K562 (cell line): ENCODE measurements at regions not wholly inside any gene's neighbourhood (a gene's known extent, or its start where the extent isn't known, plus 50 kb on each side); places are given as distances from the start of the nearest gene placed in this dataset.

Experiments used
- ATAC-seq: fragments of 200-7000 bp; cut with Tn5 transposase; 3 replicates; pipeline ENCODE4 v1.9.1; 2020; ENCODE audit warnings: moderate library complexity
- BruUV-seq: library from RNA; stranded (reverse); fragments of 400-500 nt; replicated peaks from 2 replicates; lab custom pipeline; 2021; lab: Mats Ljungman, UMichigan
- CTCF ChIA-PET: fragments of 300-600 bp; formaldehyde crosslinking; extraction: SDS; loops from one replicate; lab custom pipeline; 2021; ENCODE audit warnings: low intra/inter-chr PET ratio; lab: Yijun Ruan, JAX
- POLR2A ChIA-PET: fragments of 300-600, 350-650 bp; sonication (Branson Sonifier 250); formaldehyde crosslinking; extraction: SDS; loops from one replicate; lab custom pipeline; 2021; ENCODE audit warnings: antibody characterized with exemption, inconsistent platforms; lab: Yijun Ruan, JAX
- DNase-seq, 4 experiments: peaks; one replicate each; pipeline versions ENCODE4 v3.0.0 to v3.0.0-alpha.2; 2011 to 2018; ENCODE audit warnings: low spot score in 3 of 4, mixed read lengths in 3 of 4; ENCODE audit errors: extremely low read depth in 1 of 4
- FAIRE-seq: peaks from 2 replicates; lab custom pipeline; 2011; peaks lifted over from hg19 to GRCh38; lab: Jason Lieb, UNC
- H2AFZ ChIP-seq: 2 replicates; pipeline ENCODE4 v1.6.0; 2011; ENCODE audit warnings: low read depth, low read length, control low read depth, inconsistent platforms
- H3K27ac ChIP-seq: fragments of 200-600 bp; 3 replicates; pipeline ENCODE4 v1.8.0; 2011; ENCODE audit warnings: low read depth, mild to moderate bottlenecking, control low read depth, inconsistent platforms, low read length, moderate library complexity, mixed read lengths; ENCODE audit errors: extremely low read depth
- H3K27me3 ChIP-seq, 2 experiments: fragments of 300-600 bp in 1 of 2; 2 replicates in 1 of 2; 3 replicates in 1 of 2; pipeline versions ENCODE4 v1.6.0 to v1.8.0; 2011; ENCODE audit warnings: inconsistent platforms in 2 of 2, low read length in 2 of 2, mild to moderate bottlenecking in 1 of 2, mixed read lengths in 1 of 2, moderate library complexity in 1 of 2; ENCODE audit not compliant: control insufficient read depth in 2 of 2, insufficient read depth in 2 of 2
- H3K36me3 ChIP-seq: fragments of 300-600 bp; 3 replicates; pipeline ENCODE4 v1.8.0; 2011; ENCODE audit warnings: mild to moderate bottlenecking, low read length, inconsistent platforms; ENCODE audit not compliant: control insufficient read depth, insufficient read depth
- H3K4me1 ChIP-seq, 2 experiments: fragments of 200-600 bp in 1 of 2; replicated peaks in 1 of 2; 2 replicates in 1 of 2; 3 replicates in 1 of 2; pipeline versions ENCODE4 v1.5.1 to v1.8.0; 2011; ENCODE audit warnings: inconsistent platforms in 2 of 2, low read length in 2 of 2, mild to moderate bottlenecking in 1 of 2, mixed read lengths in 1 of 2, moderate library complexity in 1 of 2; ENCODE audit not compliant: control insufficient read depth in 2 of 2, insufficient read depth in 2 of 2
- H3K4me2 ChIP-seq: 2 replicates; pipeline ENCODE4 v1.6.1; 2011; ENCODE audit warnings: low read length, control low read depth, inconsistent platforms, mixed read lengths; ENCODE audit not compliant: insufficient read depth
- H3K4me3 ChIP-seq: fragments of 200-600 bp; sonication (generic), shearing (Covaris generic); 2 replicates; pipeline ENCODE4 v1.5.1; 2016; ENCODE audit warnings: control low read depth, inconsistent platforms
- H3K79me2 ChIP-seq: fragments of 200-600 bp; 3 replicates; pipeline ENCODE4 v1.8.0; 2011; ENCODE audit warnings: low read length, inconsistent platforms; ENCODE audit not compliant: control insufficient read depth, insufficient read depth
- H3K9ac ChIP-seq, 2 experiments: 2 replicates each; pipeline versions ENCODE4 v1.6.0 to v1.6.1; 2011; ENCODE audit warnings: low read depth in 2 of 2, low read length in 2 of 2, control low read depth in 1 of 2, inconsistent platforms in 1 of 2, mild to moderate bottlenecking in 1 of 2, mixed read lengths in 1 of 2; ENCODE audit not compliant: insufficient read depth in 1 of 2
- H3K9me1 ChIP-seq: one replicate; pipeline ENCODE4 v1.6.0; 2011; ENCODE audit warnings: inconsistent platforms, mild to moderate bottlenecking, low read length, moderate library complexity; ENCODE audit not compliant: control insufficient read depth, insufficient read depth
- H3K9me3 ChIP-seq: replicated peaks from 2 replicates; pipeline ENCODE4 v1.5.1; 2011; ENCODE audit warnings: low read depth, low read length, inconsistent platforms; ENCODE audit not compliant: control insufficient read depth, insufficient read depth
- H4K20me1 ChIP-seq: replicated peaks from 2 replicates; pipeline ENCODE4 v1.6.1; 2011; ENCODE audit warnings: low read length, inconsistent platforms, mixed read lengths; ENCODE audit not compliant: control insufficient read depth, insufficient read depth
- BCL6 ChIP-seq: fragments of 250-450 bp; sonication (Bioruptor Pico); IDR thresholded peaks from 2 replicates; pipeline ENCODE4 v1.4.0; 2020
- CHD4 ChIP-seq: fragments of 200-600 bp; sonication (generic); IDR thresholded peaks from 3 replicates; pipeline ENCODE4 v1.6.1; 2012; ENCODE audit warnings: low read depth, mild to moderate bottlenecking, mixed read lengths, low read length, inconsistent platforms; ENCODE audit not compliant: insufficient read depth, insufficient replicate concordance, poor library complexity, severe bottlenecking
- YY1 ChIP-seq, 3 experiments: IDR thresholded peaks; 2 replicates each; pipeline ENCODE4 v1.6.1; 2011; ENCODE audit warnings: low read length in 2 of 3, mild to moderate bottlenecking in 2 of 3, moderate library complexity in 2 of 3, borderline replicate concordance in 1 of 3, control low read depth in 1 of 3, low read depth in 1 of 3; ENCODE audit not compliant: insufficient read depth in 3 of 3, insufficient replicate concordance in 2 of 3, control insufficient read depth in 1 of 3, insufficient read length in 1 of 3; ENCODE audit errors: extremely low read depth in 1 of 3
- ZNF609 ChIP-seq: sonication (generic); formaldehyde crosslinking; IDR thresholded peaks from 2 replicates; pipeline ENCODE4 v1.8.1; 2023; ENCODE audit warnings: missing genetic modification reagents, mild to moderate bottlenecking, borderline replicate concordance
- WGBS: fragments of 100-300 bp; shearing (Covaris generic); methylation state at CpG from one replicate; pipeline ENCODE4 v1.1.6; 2016; ENCODE audit warnings: low coverage, mixed read lengths; ENCODE audit not compliant: insufficient coverage; ENCODE audit errors: missing lambda C conversion rate; 5-methylcytosine and 5-hydroxymethylcytosine counted together
- in situ Hi-C: fragments of 300-500 bp; cut with MboI; formaldehyde crosslinking; loops from 4 replicates; pipeline ENCODE4 v1.15.0; 2018; ENCODE audit warnings: inconsistent platforms, mixed read lengths
- intact Hi-C: fragments of 100-400 bp; cut with micrococcal nuclease; formaldehyde crosslinking; loops from 2 replicates; pipeline ENCODE4 v1.14.2; 2022

GRCh38 chr6:21871831-21872230, 278.3 kb downstream of the SOX4 start (continued):
- TF ChIP-seq ZNF609: no peak
- no peak for TF ChIP-seq YY1 (IDR thresholded peaks at IDR 0.05; ENCODE audit: borderline replicate concordance in 1 of 3, control insufficient read depth in 1 of 3, extremely low read depth in 1 of 3, insufficient read depth in 3 of 3, insufficient read length in 1 of 3, insufficient replicate concordance in 2 of 3, low read depth in 1 of 3, low read length in 2 of 3)
- TF ChIP-seq BCL6: no peak

DNA sequence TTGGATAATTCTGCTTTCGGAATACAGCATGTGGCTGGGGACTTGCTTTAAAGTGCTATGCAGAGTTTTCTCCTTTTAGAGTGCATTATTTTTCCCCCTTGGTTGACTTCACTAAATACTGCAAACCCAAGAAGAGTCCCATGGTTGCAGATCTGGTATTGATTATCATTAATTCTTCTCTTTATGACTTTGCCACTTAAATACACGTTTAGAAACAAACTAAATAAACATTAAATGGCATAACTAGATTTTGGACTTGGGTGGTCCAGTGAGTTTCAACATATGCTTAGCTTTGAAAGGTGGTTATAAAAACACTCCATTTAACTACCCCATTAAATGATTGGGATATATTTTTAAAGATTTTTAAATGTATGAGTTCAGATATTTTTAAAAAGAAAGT, 279.2 kb downstream of the SOX4 start:
- ChIA-PET CTCF (no interaction called here), POLR2A (interaction anchor here (0.5 to 2.0 kb wide), 2 partner anchors 9 to 24 kb away, joined by 3 to 6 read pairs; no protein-coding TSS in a partner anchor)
- no peaks in the 10 kb centered on the region for H3K36me3 ChIP-seq
- H4K20me1 ChIP-seq: no peaks in the 10 kb centered on the region
- ATAC-seq (no peak), DNase-seq (no peak), FAIRE-seq (no peak)
- H3K79me2 ChIP-seq: no peaks in the 10 kb centered on the region
- intact Hi-C loops: no loop called here
- BruUV-seq: no TSS peak
- no peak overlapping the region for H3K27ac ChIP-seq
- 0% methylated on average over 2 of the region's 2 CpGs for WGBS
- H3K9ac ChIP-seq: no peak overlapping the region
- H3K4me3 ChIP-seq: no peak overlapping the region
- no peak overlapping the region for H2AFZ ChIP-seq
- in situ Hi-C loops: no loop called here
- no peak for TF ChIP-seq CHD4
- no peaks in the 10 kb centered on the region for H3K4me1 ChIP-seq
- no peaks in the 10 kb centered on the region for H3K9me1 ChIP-seq
- no peak overlapping the region for H3K4me2 ChIP-seq
- no peaks in the 10 kb centered on the region for H3K9me3 ChIP-seq
- H3K27me3 ChIP-seq: peaks cover 8 to 26% of the 10 kb centered on the region in 2 experiments; a peak in 3 of 5 replicates
